Ovary (tissue), 3 donors: ENCODE measurements at regions not wholly inside any gene's neighbourhood (a gene's known extent, or its start where the extent isn't known, plus 50 kb on each side); places are given as distances from the start of the nearest gene placed in this dataset.

Experiments
- CTCF ChIP-seq, 3 donors: fragments of 450-650 bp in 2 of 3; fragments of 200-600 bp in 1 of 3; IDR thresholded peaks; one replicate each; pipeline versions ENCODE4 v1.5.1 to v1.8.0; 2016 to 2022; ENCODE audit warnings: antibody characterized with exemption in 3 of 3, mild to moderate bottlenecking in 1 of 3
- EP300 ChIP-seq: sonication (generic); formaldehyde crosslinking; IDR thresholded peaks from one replicate; pipeline ENCODE4 v1.6.1; 2017; ENCODE audit warnings: antibody characterized with exemption
- POLR2A ChIP-seq: fragments of 450-650 bp; IDR thresholded peaks from one replicate; pipeline ENCODE4 v1.6.1; 2017; ENCODE audit warnings: antibody characterized with exemption, mild to moderate bottlenecking, moderate library complexity
- donor health status: DM: no; HTN: no; CAD: no.

- no peak for TF ChIP-seq POLR2A
- no peak for TF ChIP-seq EP300
- no peak for TF ChIP-seq CTCF (IDR thresholded peaks at IDR 0.05)
Observed at GRCh38 chr3:1017870-1018269, 75.0 kb upstream of the CNTN6 start.
